GM12878 (cell line): ENCODE measurements at regions not wholly inside any gene's neighbourhood (a gene's known extent, or its start where the extent isn't known, plus 50 kb on each side); places are given as distances from the start of the nearest gene placed in this dataset.

Experiments used
- ATAC-seq: fragments of 200-7000 bp; cut with Tn5 transposase; 3 replicates; pipeline ENCODE4 v1.9.1; 2020; ENCODE audit warnings: mild to moderate bottlenecking, moderate library complexity
- BruUV-seq: library from RNA; stranded (reverse); fragments of 400-500 nt; replicated peaks from 2 replicates; lab custom pipeline; 2021; lab: Mats Ljungman, UMichigan
- CTCF ChIA-PET: fragments of 300-600 bp; sonication (Branson Sonifier 250); formaldehyde crosslinking; extraction: SDS; loops from one replicate; lab custom pipeline; 2021; ENCODE audit warnings: inconsistent platforms; lab: Yijun Ruan, JAX
- POLR2A ChIA-PET: fragments of 350-600 bp; formaldehyde crosslinking; extraction: SDS; loops from one replicate; lab custom pipeline; 2021; ENCODE audit warnings: inconsistent platforms; lab: Charles Lee
- RAD21 ChIA-PET: fragments of 300-600 bp; sonication (Branson Sonifier 250); formaldehyde crosslinking; loops from one replicate; lab custom pipeline; 2023; ENCODE audit warnings: antibody characterized with exemption; ENCODE audit not compliant: unreplicated experiment; lab: Charles Lee
- SMC1A ChIA-PET: fragments of 300-600 bp; sonication (Branson Sonifier 250); formaldehyde crosslinking; loops from one replicate; lab custom pipeline; 2023; ENCODE audit not compliant: unreplicated experiment, uncharacterized antibody; lab: Charles Lee
- DNase-seq: peaks from one replicate; pipeline ENCODE4 v3.0.0-alpha.2; 2011; ENCODE audit warnings: low read depth, low spot score
- FAIRE-seq: peaks from 3 replicates; lab custom pipeline; 2011; peaks lifted over from hg19 to GRCh38; lab: Jason Lieb, UNC
- H2AFZ ChIP-seq: 2 replicates; pipeline ENCODE4 v1.6.0; 2011; ENCODE audit warnings: low read depth, low read length, control low read depth; ENCODE audit not compliant: control insufficient read depth
- H3K27ac ChIP-seq: 2 replicates; pipeline ENCODE4 v1.5.1; 2011; ENCODE audit warnings: control low read depth; ENCODE audit not compliant: control insufficient read depth, insufficient read depth
- H3K27me3 ChIP-seq, 2 experiments: replicated peaks in 1 of 2; 2 replicates each; pipeline versions ENCODE4 v1.6.0 to v1.6.1; 2011; ENCODE audit warnings: low read length in 1 of 2; ENCODE audit not compliant: control insufficient read depth in 2 of 2, insufficient read depth in 2 of 2
- H3K36me3 ChIP-seq, 2 experiments: 2 replicates each; pipeline ENCODE4 v1.5.1; 2011; ENCODE audit warnings: low read length in 1 of 2; ENCODE audit not compliant: control insufficient read depth in 2 of 2, insufficient read depth in 2 of 2
- H3K4me1 ChIP-seq: 2 replicates; pipeline ENCODE4 v1.6.1; 2011; ENCODE audit warnings: mild to moderate bottlenecking, low read length, moderate library complexity, mixed read lengths; ENCODE audit not compliant: control insufficient read depth, insufficient read depth
- H3K4me2 ChIP-seq: 2 replicates; pipeline ENCODE4 v1.6.0; 2011; ENCODE audit warnings: control low read depth; ENCODE audit not compliant: control insufficient read depth, insufficient read depth
- H3K4me3 ChIP-seq: fragments of 200-600 bp; sonication (generic); 2 replicates; pipeline ENCODE4 v1.5.1; 2016
- H3K79me2 ChIP-seq: 2 replicates; pipeline ENCODE4 v1.6.0; 2011; ENCODE audit warnings: low read length; ENCODE audit not compliant: control insufficient read depth, insufficient read depth
- H3K9ac ChIP-seq: 2 replicates; pipeline ENCODE4 v1.8.0; 2011; ENCODE audit warnings: low read length, control low read depth, mixed read lengths; ENCODE audit not compliant: control insufficient read depth, insufficient read depth
- H3K9me3 ChIP-seq: replicated peaks from 3 replicates; pipeline ENCODE4 v1.5.1; 2011; ENCODE audit warnings: mild to moderate bottlenecking, low read length; ENCODE audit not compliant: control insufficient read depth, insufficient read depth
- H4K20me1 ChIP-seq: 2 replicates; pipeline ENCODE4 v1.6.0; 2011; ENCODE audit not compliant: control insufficient read depth, insufficient read depth
- BRCA1 ChIP-seq: IDR thresholded peaks from 2 replicates; pipeline ENCODE4 v1.6.1; 2011; ENCODE audit warnings: low read depth, low read length, improper control_type of control experiment
- DPF2 ChIP-seq: fragments of 450-650 bp; IDR thresholded peaks from 2 replicates; pipeline ENCODE4 v1.6.1; 2017; ENCODE audit warnings: mild to moderate bottlenecking
- EZH2 ChIP-seq: IDR thresholded peaks from 2 replicates; pipeline ENCODE4 v1.6.1; 2012; ENCODE audit warnings: low read depth, mild to moderate bottlenecking, control low read depth, inconsistent platforms, low read length, borderline replicate concordance; ENCODE audit not compliant: control insufficient read depth
- IRF4 ChIP-seq: IDR thresholded peaks from 2 replicates; pipeline ENCODE4 v1.6.1; 2011; ENCODE audit warnings: low read depth, low read length
- NBN ChIP-seq: fragments of 450-650 bp; IDR thresholded peaks from 2 replicates; pipeline ENCODE4 v1.6.1; 2016
- NFXL1 ChIP-seq: fragments of 450-650 bp; IDR thresholded peaks from 2 replicates; pipeline ENCODE4 v1.6.1; 2017; ENCODE audit warnings: antibody characterized with exemption, mild to moderate bottlenecking, borderline replicate concordance
- NR2F1 ChIP-seq: fragments of 450-650 bp; conservative IDR thresholded peaks from 2 replicates; pipeline ENCODE4 v1.6.1; 2017; ENCODE audit warnings: mild to moderate bottlenecking
- PAX5 ChIP-seq: IDR thresholded peaks from 2 replicates; pipeline ENCODE4 v1.6.1; 2011; ENCODE audit warnings: low read depth, low read length, borderline replicate concordance
- POLR2AphosphoS2 ChIP-seq: IDR thresholded peaks from 2 replicates; pipeline ENCODE4 v1.6.1; 2011; ENCODE audit warnings: low read depth, mild to moderate bottlenecking, low read length, improper control_type of control experiment, moderate library complexity
- SUZ12 ChIP-seq: fragments of 200-600 bp; sonication (generic); IDR thresholded peaks from one replicate; pipeline ENCODE4 v1.6.1; 2018; ENCODE audit warnings: antibody characterized with exemption, mild to moderate bottlenecking; ENCODE audit not compliant: unreplicated experiment
- TBL1XR1 ChIP-seq: IDR thresholded peaks from 2 replicates; pipeline ENCODE4 v1.6.1; 2012; ENCODE audit warnings: low read depth, low read length, improper control_type of control experiment
- USF1 ChIP-seq: IDR thresholded peaks from 2 replicates; pipeline ENCODE4 v1.6.1; 2011; ENCODE audit warnings: borderline replicate concordance, low read depth, mild to moderate bottlenecking, moderate library complexity, mixed read lengths, low read length; ENCODE audit not compliant: insufficient read depth; ENCODE audit errors: extremely low read length
- YY1 ChIP-seq: IDR thresholded peaks from 2 replicates; pipeline ENCODE4 v1.6.1; 2011; ENCODE audit warnings: low read depth, mild to moderate bottlenecking, low read length
- ZNF207 ChIP-seq: fragments of 450-650 bp; IDR thresholded peaks from 2 replicates; pipeline ENCODE4 v1.6.1; 2014; ENCODE audit warnings: antibody characterized with exemption, mild to moderate bottlenecking, borderline replicate concordance
- ZNF24 ChIP-seq: fragments of 450-650 bp; IDR thresholded peaks from 2 replicates; pipeline ENCODE4 v1.6.1; 2017; ENCODE audit warnings: antibody characterized with exemption, mild to moderate bottlenecking
- WGBS: methylation state at CpG from one replicate; pipeline ENCODE4 v1.1.6; 2016; ENCODE audit warnings: low lambda C conversion rate; ENCODE audit not compliant: insufficient replicate concordance, insufficient coverage; ENCODE audit errors: missing lambda C conversion rate; 5-methylcytosine and 5-hydroxymethylcytosine counted together
- in situ Hi-C: fragments of 300-500 bp; cut with MboI; formaldehyde crosslinking; loops from 9 replicates; pipeline ENCODE4 v1.14.3; 2018; ENCODE audit warnings: mixed read lengths
- intact Hi-C: fragments of 100-400 bp; cut with micrococcal nuclease; formaldehyde crosslinking; loops from one replicate; pipeline ENCODE4 v1.14.2; 2022; ENCODE audit not compliant: unreplicated experiment
- TF ChIP-seq, protein P1 (sequence below): fragments of 150-350 bp; IDR thresholded peaks from 2 replicates; pipeline ENCODE4 v1.6.1; 2016; ENCODE audit warnings: low read depth, low read length
- TF ChIP-seq, protein P2 (sequence below): fragments of 450-650 bp; conservative IDR thresholded peaks from 2 replicates; pipeline ENCODE4 v1.6.1; 2017; ENCODE audit warnings: mild to moderate bottlenecking, moderate library complexity

- TF ChIP-seq YY1 (no peak), NFXL1 (no peak), POLR2AphosphoS2 (no peak), SUZ12 (no peak), TBL1XR1 (no peak), ZNF207 (no peak), ZNF24 (no peak), NR2F1 (no peak), PAX5 (no peak), BRCA1 (no peak), NBN (no peak), DPF2 (no peak)
- TF ChIP-seq, protein P1, sequence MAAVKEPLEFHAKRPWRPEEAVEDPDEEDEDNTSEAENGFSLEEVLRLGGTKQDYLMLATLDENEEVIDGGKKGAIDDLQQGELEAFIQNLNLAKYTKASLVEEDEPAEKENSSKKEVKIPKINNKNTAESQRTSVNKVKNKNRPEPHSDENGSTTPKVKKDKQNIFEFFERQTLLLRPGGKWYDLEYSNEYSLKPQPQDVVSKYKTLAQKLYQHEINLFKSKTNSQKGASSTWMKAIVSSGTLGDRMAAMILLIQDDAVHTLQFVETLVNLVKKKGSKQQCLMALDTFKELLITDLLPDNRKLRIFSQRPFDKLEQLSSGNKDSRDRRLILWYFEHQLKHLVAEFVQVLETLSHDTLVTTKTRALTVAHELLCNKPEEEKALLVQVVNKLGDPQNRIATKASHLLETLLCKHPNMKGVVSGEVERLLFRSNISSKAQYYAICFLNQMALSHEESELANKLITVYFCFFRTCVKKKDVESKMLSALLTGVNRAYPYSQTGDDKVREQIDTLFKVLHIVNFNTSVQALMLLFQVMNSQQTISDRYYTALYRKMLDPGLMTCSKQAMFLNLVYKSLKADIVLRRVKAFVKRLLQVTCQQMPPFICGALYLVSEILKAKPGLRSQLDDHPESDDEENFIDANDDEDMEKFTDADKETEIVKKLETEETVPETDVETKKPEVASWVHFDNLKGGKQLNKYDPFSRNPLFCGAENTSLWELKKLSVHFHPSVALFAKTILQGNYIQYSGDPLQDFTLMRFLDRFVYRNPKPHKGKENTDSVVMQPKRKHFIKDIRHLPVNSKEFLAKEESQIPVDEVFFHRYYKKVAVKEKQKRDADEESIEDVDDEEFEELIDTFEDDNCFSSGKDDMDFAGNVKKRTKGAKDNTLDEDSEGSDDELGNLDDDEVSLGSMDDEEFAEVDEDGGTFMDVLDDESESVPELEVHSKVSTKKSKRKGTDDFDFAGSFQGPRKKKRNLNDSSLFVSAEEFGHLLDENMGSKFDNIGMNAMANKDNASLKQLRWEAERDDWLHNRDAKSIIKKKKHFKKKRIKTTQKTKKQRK = no peak
These were observed 89.1 kb downstream of the ACTL7B start (continued) for GRCh38 chr9:108766626-108767161.

DNA sequence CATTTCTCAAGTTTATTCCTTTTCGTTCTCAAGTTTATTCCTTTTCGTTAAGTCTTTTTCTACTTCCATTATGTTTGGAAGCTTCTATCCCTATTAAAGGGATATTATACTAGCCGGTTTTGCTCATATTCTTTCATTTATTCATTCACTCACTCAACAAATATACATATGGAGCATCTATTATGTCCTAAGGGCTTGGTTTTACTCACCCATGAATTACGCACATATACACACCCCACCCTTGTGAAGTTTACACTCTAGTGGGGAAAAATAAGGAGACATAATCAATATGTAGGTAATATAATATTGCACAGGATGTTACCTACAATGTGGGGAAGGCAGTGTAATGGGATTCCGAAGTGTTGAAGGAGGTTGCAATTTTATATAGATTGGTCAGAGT is 90.5 kb downstream of the ACTL7B start:
- Histone ChIP-seq H4K20me1 (no peaks in the 10 kb centered on the region), H3K4me1 (no peaks in the 10 kb centered on the region), H2AFZ (no peak overlapping the region), H3K4me2 (no peak overlapping the region), H3K4me3 (no peak overlapping the region), H3K27ac (no peak overlapping the region), H3K27me3 (no peaks in the 10 kb centered on the region), H3K79me2 (no peaks in the 10 kb centered on the region), H3K36me3 (no peaks in the 10 kb centered on the region), H3K9ac (no peak overlapping the region), H3K9me3 (no peaks in the 10 kb centered on the region)
- RAD21 ChIA-PET = no interaction called here
- in situ Hi-C loops = loop anchor here (10.0 kb wide), 1 partner anchor 1290 kb away; no protein-coding TSS in a partner anchor
- CTCF ChIA-PET = no interaction called here
- POLR2A ChIA-PET = no interaction called here
- WGBS = 33% methylated on average over 5 of the region's 5 CpGs
- ATAC-seq = no peak
- FAIRE-seq = no peak
- intact Hi-C loops = no loop called here
- BruUV-seq = no TSS peak
- SMC1A ChIA-PET = no interaction called here
- no peak for DNase-seq
- TF ChIP-seq USF1 = no peak
- TF ChIP-seq, protein P2, sequence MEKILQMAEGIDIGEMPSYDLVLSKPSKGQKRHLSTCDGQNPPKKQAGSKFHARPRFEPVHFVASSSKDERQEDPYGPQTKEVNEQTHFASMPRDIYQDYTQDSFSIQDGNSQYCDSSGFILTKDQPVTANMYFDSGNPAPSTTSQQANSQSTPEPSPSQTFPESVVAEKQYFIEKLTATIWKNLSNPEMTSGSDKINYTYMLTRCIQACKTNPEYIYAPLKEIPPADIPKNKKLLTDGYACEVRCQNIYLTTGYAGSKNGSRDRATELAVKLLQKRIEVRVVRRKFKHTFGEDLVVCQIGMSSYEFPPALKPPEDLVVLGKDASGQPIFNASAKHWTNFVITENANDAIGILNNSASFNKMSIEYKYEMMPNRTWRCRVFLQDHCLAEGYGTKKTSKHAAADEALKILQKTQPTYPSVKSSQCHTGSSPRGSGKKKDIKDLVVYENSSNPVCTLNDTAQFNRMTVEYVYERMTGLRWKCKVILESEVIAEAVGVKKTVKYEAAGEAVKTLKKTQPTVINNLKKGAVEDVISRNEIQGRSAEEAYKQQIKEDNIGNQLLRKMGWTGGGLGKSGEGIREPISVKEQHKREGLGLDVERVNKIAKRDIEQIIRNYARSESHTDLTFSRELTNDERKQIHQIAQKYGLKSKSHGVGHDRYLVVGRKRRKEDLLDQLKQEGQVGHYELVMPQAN = no peak
- TF ChIP-seq IRF4 = no peak
- no peak for TF ChIP-seq EZH2
